Esophagus squamous epithelium (tissue), 4 donors: ENCODE measurements at regions not wholly inside any gene's neighbourhood (a gene's known extent, or its start where the extent isn't known, plus 50 kb on each side); places are given as distances from the start of the nearest gene placed in this dataset.

ENCODE experiments used
- CTCF ChIP-seq, 6 experiments: fragments of 450-650 bp in 4 of 6; fragments of 200-600 bp in 2 of 6; sonication (generic) in 2 of 6; IDR thresholded peaks; one replicate each; pipeline ENCODE4 v1.5.1; 2016 to 2019; ENCODE audit warnings: antibody characterized with exemption in 6 of 6, mild to moderate bottlenecking in 4 of 6, moderate library complexity in 4 of 6
- POLR2A ChIP-seq, 4 donors: fragments of 450-650 bp; IDR thresholded peaks; one replicate each; pipeline ENCODE4 v1.6.1; 2017; ENCODE audit warnings: antibody characterized with exemption in 4 of 4, mild to moderate bottlenecking in 4 of 4, moderate library complexity in 3 of 4

DNA sequence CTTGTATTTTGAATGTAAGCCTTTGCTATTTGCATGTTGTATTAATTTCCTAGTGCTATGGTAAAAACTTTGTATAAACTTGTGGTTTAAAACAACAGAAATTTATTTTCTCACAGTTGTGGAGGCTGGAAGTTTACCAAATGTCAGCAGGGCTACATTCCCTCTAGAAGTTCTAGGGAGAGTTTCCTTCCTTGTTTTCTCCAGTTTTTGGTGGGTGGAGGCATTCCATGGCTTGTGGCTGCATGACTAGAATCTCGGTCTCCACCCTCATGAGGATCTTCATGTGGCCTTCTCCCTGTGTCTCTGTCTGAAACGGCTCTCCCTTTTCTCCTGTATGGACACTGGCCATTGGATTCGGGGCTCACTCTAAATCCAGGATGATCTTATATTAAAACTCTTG is 482.2 kb upstream of the GOT2 start:
- TF ChIP-seq CTCF (IDR thresholded peaks at IDR 0.05) (no peak), POLR2A (IDR thresholded peaks at IDR 0.05) (no peak)
